Ishikawa (cell line): ENCODE measurements at regions not wholly inside any gene's neighbourhood (a gene's known extent, or its start where the extent isn't known, plus 50 kb on each side); places are given as distances from the start of the nearest gene placed in this dataset.

Experiments
- CEBPB ChIP-seq: IDR thresholded peaks from 2 replicates; pipeline ENCODE4 v1.6.1; 2012
- FOXM1 ChIP-seq: IDR thresholded peaks from 2 replicates; pipeline ENCODE4 v1.6.1; 2012; ENCODE audit warnings: low read depth, borderline replicate concordance
- TAF1 ChIP-seq: IDR thresholded peaks from 2 replicates; pipeline ENCODE4 v1.6.1; 2012; ENCODE audit warnings: low read depth, mild to moderate bottlenecking
- TCF12 ChIP-seq: IDR thresholded peaks from 2 replicates; pipeline ENCODE4 v1.6.1; 2012; ENCODE audit warnings: low read depth
- TEAD4 ChIP-seq: IDR thresholded peaks from 2 replicates; pipeline ENCODE4 v1.6.1; 2012
- YY1 ChIP-seq: IDR thresholded peaks from 2 replicates; pipeline ENCODE4 v1.6.1; 2012; ENCODE audit warnings: low read depth
- ZBTB7A ChIP-seq: IDR thresholded peaks from 2 replicates; pipeline ENCODE4 v1.6.1; 2012; ENCODE audit warnings: low read depth
- TF ChIP-seq, protein P1 (sequence below): IDR thresholded peaks from 2 replicates; pipeline ENCODE4 v1.6.1; 2012; ENCODE audit warnings: low read depth, mild to moderate bottlenecking
- TF ChIP-seq, protein P2 (sequence below): IDR thresholded peaks from 2 replicates; pipeline ENCODE4 v1.6.1; 2012

DNA sequence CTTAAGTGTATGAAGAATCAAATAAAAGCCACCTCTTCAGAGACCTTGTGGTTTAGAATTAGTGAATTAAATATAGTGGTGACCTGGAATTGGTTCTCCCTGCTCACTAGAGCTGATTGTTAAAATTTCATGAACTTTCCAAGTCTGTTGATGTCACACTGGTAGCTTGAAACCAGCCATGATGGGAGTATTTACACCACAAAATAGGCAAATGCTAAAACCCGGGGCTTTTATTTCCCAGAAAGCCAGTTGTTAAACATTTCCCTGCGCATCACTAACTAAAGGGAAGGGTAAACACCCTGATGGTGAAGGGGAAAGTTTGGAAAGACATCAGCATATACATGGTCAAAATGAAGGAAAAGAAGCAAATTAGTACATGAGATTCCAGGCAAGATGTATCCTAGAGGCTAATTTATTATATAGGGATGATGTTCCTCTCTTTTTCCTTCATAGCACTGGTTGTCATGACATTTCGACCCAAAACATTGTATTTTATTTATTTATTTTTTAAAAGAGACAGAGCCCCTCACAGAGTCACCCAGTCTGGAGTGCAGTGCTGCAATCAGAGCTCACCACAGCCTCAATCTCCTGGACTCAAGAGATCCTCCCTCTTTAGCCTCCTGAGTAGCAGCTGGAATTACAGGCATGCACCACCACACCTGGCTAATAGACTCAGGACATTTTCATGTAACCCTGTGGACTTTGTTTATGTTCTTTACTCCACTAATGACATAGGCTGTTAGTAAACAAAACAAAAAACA is 123.2 kb downstream of the RIN2 start:
- TF ChIP-seq CEBPB (no peak), ZBTB7A (no peak), TEAD4 (no peak), TAF1 (no peak), TCF12 (no peak), FOXM1 (no peak), YY1 (no peak)
- TF ChIP-seq, protein P1, sequence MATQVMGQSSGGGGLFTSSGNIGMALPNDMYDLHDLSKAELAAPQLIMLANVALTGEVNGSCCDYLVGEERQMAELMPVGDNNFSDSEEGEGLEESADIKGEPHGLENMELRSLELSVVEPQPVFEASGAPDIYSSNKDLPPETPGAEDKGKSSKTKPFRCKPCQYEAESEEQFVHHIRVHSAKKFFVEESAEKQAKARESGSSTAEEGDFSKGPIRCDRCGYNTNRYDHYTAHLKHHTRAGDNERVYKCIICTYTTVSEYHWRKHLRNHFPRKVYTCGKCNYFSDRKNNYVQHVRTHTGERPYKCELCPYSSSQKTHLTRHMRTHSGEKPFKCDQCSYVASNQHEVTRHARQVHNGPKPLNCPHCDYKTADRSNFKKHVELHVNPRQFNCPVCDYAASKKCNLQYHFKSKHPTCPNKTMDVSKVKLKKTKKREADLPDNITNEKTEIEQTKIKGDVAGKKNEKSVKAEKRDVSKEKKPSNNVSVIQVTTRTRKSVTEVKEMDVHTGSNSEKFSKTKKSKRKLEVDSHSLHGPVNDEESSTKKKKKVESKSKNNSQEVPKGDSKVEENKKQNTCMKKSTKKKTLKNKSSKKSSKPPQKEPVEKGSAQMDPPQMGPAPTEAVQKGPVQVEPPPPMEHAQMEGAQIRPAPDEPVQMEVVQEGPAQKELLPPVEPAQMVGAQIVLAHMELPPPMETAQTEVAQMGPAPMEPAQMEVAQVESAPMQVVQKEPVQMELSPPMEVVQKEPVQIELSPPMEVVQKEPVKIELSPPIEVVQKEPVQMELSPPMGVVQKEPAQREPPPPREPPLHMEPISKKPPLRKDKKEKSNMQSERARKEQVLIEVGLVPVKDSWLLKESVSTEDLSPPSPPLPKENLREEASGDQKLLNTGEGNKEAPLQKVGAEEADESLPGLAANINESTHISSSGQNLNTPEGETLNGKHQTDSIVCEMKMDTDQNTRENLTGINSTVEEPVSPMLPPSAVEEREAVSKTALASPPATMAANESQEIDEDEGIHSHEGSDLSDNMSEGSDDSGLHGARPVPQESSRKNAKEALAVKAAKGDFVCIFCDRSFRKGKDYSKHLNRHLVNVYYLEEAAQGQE = no peak
- TF ChIP-seq, protein P2, sequence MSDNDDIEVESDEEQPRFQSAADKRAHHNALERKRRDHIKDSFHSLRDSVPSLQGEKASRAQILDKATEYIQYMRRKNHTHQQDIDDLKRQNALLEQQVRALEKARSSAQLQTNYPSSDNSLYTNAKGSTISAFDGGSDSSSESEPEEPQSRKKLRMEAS = no peak
